GM18951 (cell line): ENCODE measurements at regions not wholly inside any gene's neighbourhood (a gene's known extent, or its start where the extent isn't known, plus 50 kb on each side); places are given as distances from the start of the nearest gene placed in this dataset.

ENCODE experiments used
- POLR2A ChIP-seq: IDR thresholded peaks from 4 replicates; pipeline ENCODE4 v1.6.1; 2011; ENCODE audit warnings: mild to moderate bottlenecking; ENCODE audit not compliant: insufficient read length, insufficient read depth; ENCODE audit errors: extremely low read depth
- in situ Hi-C: fragments of 300-500 bp; cut with MboI; formaldehyde crosslinking; loops from one replicate; pipeline ENCODE4 v1.12.0; 2022; ENCODE audit warnings: low sequenced_read_pairs, mixed read lengths, inconsistent platforms; ENCODE audit not compliant: unreplicated experiment

- in situ Hi-C loops, result no loop called here
- no peak for TF ChIP-seq POLR2A
These were observed 90.1 kb upstream of the ADCY1 start for GRCh38 chr7:45484094-45484493.

GRCh38 chr7:45486575-45486974 is 87.6 kb upstream of the ADCY1 start:
- in situ Hi-C loops, result no loop called here
- TF ChIP-seq POLR2A, result no peak

DNA sequence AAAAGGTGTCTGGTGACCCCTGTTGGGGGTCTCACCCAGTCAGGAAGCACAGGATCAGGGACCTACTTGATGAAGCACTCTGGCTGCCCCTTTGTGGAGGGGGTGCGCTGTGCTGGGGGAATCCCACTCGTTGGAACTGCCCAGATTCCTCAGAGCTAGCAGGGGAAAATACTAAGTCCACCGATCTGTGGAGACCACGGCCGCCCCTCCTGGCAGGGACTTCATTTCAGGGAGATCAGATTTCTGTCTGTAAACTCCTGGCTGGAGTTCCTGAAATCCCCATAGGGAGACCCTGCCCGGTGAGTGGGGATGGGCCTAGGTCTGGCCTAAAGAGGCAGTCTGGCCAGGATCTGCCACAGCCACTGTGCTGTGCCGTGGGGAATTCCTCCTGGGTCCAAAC is 79.3 kb upstream of the ADCY1 start:
- in situ Hi-C loops, result no loop called here
- TF ChIP-seq POLR2A, result no peak

DNA sequence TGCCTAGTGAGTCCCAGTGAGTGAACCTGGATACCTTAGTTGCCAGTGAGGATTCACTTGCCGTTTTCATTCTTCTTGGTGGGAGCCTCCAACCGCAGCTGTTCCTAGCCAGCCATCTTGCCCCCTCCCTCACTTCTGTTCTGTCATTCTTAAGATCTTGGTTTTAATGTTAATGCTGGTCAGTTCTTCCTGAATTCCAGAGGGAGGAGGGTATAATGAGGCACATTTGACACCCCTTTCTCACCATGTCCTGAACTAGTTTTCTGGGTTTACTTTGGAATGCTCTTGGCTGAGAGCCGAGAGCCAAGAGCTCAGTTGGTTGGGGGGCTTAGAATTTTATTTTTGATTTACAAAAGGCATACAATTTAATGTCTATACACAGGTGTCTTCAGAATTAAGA is 78.5 kb upstream of the ADCY1 start:
- TF ChIP-seq POLR2A, result no peak
- in situ Hi-C loops, result no loop called here

DNA sequence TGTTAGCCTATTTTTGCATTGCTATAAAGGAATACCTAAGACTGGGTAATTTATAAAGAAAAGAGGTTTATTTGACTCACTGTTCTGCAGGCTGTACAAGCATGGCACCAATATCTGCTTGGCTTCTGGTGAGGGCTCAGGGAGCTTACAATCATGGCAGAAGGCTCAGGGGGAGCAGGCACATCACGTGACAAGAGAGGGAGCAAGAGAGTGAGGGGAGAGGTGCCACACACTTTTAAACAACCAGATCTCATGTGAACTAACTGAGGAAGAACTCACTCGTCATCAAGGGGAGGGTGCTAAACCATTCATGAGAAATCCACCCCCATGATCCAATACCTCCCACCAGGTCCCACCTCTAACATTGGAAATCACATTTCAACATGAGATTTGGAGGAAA is 73.9 kb upstream of the ADCY1 start:
- no peak for TF ChIP-seq POLR2A
- in situ Hi-C loops, result no loop called here

- TF ChIP-seq POLR2A, result no peak
- in situ Hi-C loops, result no loop called here
These were observed 72.4 kb upstream of the ADCY1 start for GRCh38 chr7:45501791-45502190.

- in situ Hi-C loops, result no loop called here
- no peak for TF ChIP-seq POLR2A
These were observed 68.1 kb upstream of the ADCY1 start for GRCh38 chr7:45506059-45506458.

DNA sequence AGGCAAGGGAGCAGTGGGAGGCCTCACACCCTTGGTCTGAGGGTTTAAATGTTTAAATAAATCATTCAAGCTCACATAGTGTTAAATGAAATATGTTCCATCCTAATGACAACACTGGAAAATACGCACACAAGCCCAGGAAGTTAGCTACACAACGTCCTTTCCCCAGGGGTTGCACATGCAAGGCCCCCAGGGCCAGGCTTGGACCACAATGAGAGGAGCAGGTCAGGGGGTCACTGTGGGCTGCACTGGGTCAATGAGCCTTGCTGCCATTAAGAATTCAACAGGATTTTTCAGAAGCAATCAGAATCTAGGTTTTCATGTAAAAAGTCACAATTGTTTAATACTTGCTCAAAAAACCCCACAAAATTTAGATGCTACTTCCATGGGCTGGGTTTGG is 64.9 kb upstream of the ADCY1 start:
- in situ Hi-C loops, result no loop called here
- no peak for TF ChIP-seq POLR2A

GRCh38 chr7:45511721-45512597 is 62.2 kb upstream of the ADCY1 start:
- TF ChIP-seq POLR2A, result no peak

GRCh38 chr7:45514944-45515343 is 59.2 kb upstream of the ADCY1 start:
- in situ Hi-C loops, result no loop called here
- TF ChIP-seq POLR2A, result no peak

More at GRCh38 chr7:45511721-45512597, 62.2 kb upstream of the ADCY1 start:
- in situ Hi-C loops, result no loop called here

DNA sequence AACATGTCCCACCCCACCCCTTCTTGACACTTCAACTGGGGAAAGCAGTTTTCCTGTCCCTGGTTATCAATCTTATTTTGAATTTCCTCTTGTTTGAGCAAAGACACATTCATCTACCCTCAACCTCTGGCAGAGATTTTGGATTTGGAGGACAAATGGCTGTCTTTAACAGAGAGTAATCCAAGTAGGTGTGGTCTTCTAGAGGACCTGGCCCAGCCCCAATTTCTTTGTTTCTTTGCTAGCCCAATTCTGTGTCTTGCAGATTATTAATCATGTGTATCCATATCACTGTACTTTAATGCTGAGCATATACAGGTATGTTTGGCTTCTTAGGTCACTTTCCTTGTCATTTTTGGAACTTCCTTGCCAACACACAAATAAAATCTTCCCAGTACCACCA is 58.8 kb upstream of the ADCY1 start:
- in situ Hi-C loops, result no loop called here
- TF ChIP-seq POLR2A, result no peak
